Natural killer cell (primary cell): ENCODE measurements at regions not wholly inside any gene's neighbourhood (a gene's known extent, or its start where the extent isn't known, plus 50 kb on each side); places are given as distances from the start of the nearest gene placed in this dataset.

Experiments used
- ATAC-seq, 3 donors: fragments of 150-1000 bp in 2 of 3; fragments of 200-7000 bp in 1 of 3; cut with Tn5 transposase; 1 replicate in 1 of 3; 2 replicates in 2 of 3; pipeline ENCODE4 v1.10.0; 2021; ENCODE audit warnings: mild to moderate bottlenecking in 2 of 3, moderate library complexity in 2 of 3
- DNase-seq, 2 donors: peaks; one replicate each; pipeline versions ENCODE4 v3.0.0 to v3.0.0-alpha.2; 2013 to 2021; ENCODE audit warnings: mixed read lengths in 1 of 2
- H3K27ac ChIP-seq: one replicate; pipeline ENCODE4 v1.5.1; 2013; ENCODE audit warnings: mild to moderate bottlenecking, low read length
- H3K27me3 ChIP-seq: one replicate; pipeline ENCODE4 v1.6.1; 2013; ENCODE audit warnings: low read length; ENCODE audit not compliant: control insufficient read depth, insufficient read depth
- H3K36me3 ChIP-seq: one replicate; pipeline ENCODE4 v1.6.1; 2013; ENCODE audit warnings: low read length; ENCODE audit not compliant: control insufficient read depth, insufficient read depth
- H3K4me1 ChIP-seq: one replicate; pipeline ENCODE4 v1.6.1; 2013; ENCODE audit warnings: low read length; ENCODE audit not compliant: control insufficient read depth, insufficient read depth
- H3K4me3 ChIP-seq: one replicate; pipeline ENCODE4 v1.5.1; 2013; ENCODE audit warnings: low read length
- H3K9me3 ChIP-seq: one replicate; pipeline ENCODE4 v1.6.1; 2013; ENCODE audit warnings: low read length; ENCODE audit not compliant: control insufficient read depth, insufficient read depth
- H3K27ac Mint-ChIP-seq, 2 donors: one replicate each; pipeline ENCODE4 v1.8.0; 2022; ENCODE audit warnings: mild to moderate bottlenecking in 2 of 2, mixed read lengths in 2 of 2, moderate library complexity in 1 of 2
- H3K27me3 Mint-ChIP-seq, 2 donors: one replicate each; pipeline ENCODE4 v1.8.0; 2022; ENCODE audit warnings: low read depth in 2 of 2, mixed read lengths in 2 of 2
- H3K36me3 Mint-ChIP-seq: one replicate; pipeline ENCODE4 v1.8.0; 2022; ENCODE audit warnings: mixed read lengths
- H3K4me1 Mint-ChIP-seq, 2 donors: one replicate each; pipeline ENCODE4 v1.8.0; 2022; ENCODE audit warnings: mixed read lengths in 2 of 2
- H3K4me3 Mint-ChIP-seq: one replicate; pipeline ENCODE4 v1.8.0; 2022; ENCODE audit warnings: mild to moderate bottlenecking, moderate library complexity, mixed read lengths
- H3K9me3 Mint-ChIP-seq, 2 donors: one replicate each; pipeline ENCODE4 v1.8.0; 2022; ENCODE audit warnings: mixed read lengths in 2 of 2
- CTCF ChIP-seq: fragments of 200-600 bp; IDR thresholded peaks from one replicate; pipeline ENCODE4 v1.8.0; 2022; ENCODE audit warnings: antibody characterized with exemption
- WGBS: methylation state at CpG from one replicate; pipeline ENCODE4 v1.1.7; 2013; ENCODE audit warnings: missing lambda C conversion rate; ENCODE audit not compliant: insufficient coverage; 5-methylcytosine and 5-hydroxymethylcytosine counted together
- intact Hi-C: fragments of 100-400 bp; cut with micrococcal nuclease; formaldehyde crosslinking; loops from one replicate; pipeline ENCODE4 v1.14.2; 2022

GRCh38 chr13:100872761-100873160 is 198.2 kb upstream of the TMTC4 start:
- intact Hi-C loops = no loop called here
- peaks cover 4 to 5% of the 10 kb centered on the region in 2 donors for H3K9me3 Mint-ChIP-seq
- no peaks in the 10 kb centered on the region for H3K36me3 Mint-ChIP-seq
- no peak overlapping the region for H3K4me3 Mint-ChIP-seq
- Histone ChIP-seq H3K4me3 (no peak overlapping the region), H3K27ac (no peak overlapping the region), H3K9me3 (peaks cover 6% of the 10 kb centered on the region), H3K36me3 (no peaks in the 10 kb centered on the region), H3K4me1 (no peaks in the 10 kb centered on the region), H3K27me3 (no peaks in the 10 kb centered on the region)
- no peak for TF ChIP-seq CTCF
- DNase-seq (no peak), ATAC-seq (no peak)
- peak overlapping the region in 1 of 2 donors; percentile 73 for H3K27ac Mint-ChIP-seq
- H3K27me3 Mint-ChIP-seq = peaks cover 7 to 15% of the 10 kb centered on the region in 2 donors
- 91% methylated on average over 4 of the region's 4 CpGs for WGBS
- peaks cover 0 to 48% of the 10 kb centered on the region in 2 donors for H3K4me1 Mint-ChIP-seq

- Histone ChIP-seq H3K4me3 (no peak overlapping the region), H3K36me3 (no peaks in the 10 kb centered on the region), H3K4me1 (no peaks in the 10 kb centered on the region), H3K27ac (no peak overlapping the region), H3K9me3 (peaks cover 12% of the 10 kb centered on the region), H3K27me3 (no peaks in the 10 kb centered on the region)
- H3K36me3 Mint-ChIP-seq = peaks cover 10% of the 10 kb centered on the region
- intact Hi-C loops = no loop called here
- peak overlapping the region in 1 of 2 donors; percentile 51 for H3K27ac Mint-ChIP-seq
- H3K4me3 Mint-ChIP-seq = no peak overlapping the region
- H3K27me3 Mint-ChIP-seq = peaks cover 5 to 15% of the 10 kb centered on the region in 2 donors
- H3K4me1 Mint-ChIP-seq = peaks cover 0 to 43% of the 10 kb centered on the region in 2 donors
- no peak for TF ChIP-seq CTCF
- H3K9me3 Mint-ChIP-seq = peaks cover 8 to 11% of the 10 kb centered on the region in 2 donors
- DNase-seq = no peak
- peak in 1 of 3 donors; percentile 49 for ATAC-seq
- WGBS = 63% methylated on average over 3 of the region's 3 CpGs
These were observed 196.3 kb upstream of the TMTC4 start for GRCh38 chr13:100870898-100871297.

- intact Hi-C loops = no loop called here
- H3K4me1 ChIP-seq = no peaks in the 10 kb centered on the region
- ATAC-seq (no peak), DNase-seq (no peak)
- Mint-ChIP-seq H3K9me3 (peaks cover 0 to 4% of the 10 kb centered on the region in 2 donors), H3K36me3 (no peaks in the 10 kb centered on the region), H3K4me1 (no peaks in the 10 kb centered on the region), H3K27me3 (peaks cover 4 to 6% of the 10 kb centered on the region in 2 donors), H3K27ac (no peak overlapping the region), H3K4me3 (no peak overlapping the region)
- no peaks in the 10 kb centered on the region for H3K27me3 ChIP-seq
- no peak overlapping the region for H3K4me3 ChIP-seq
- no peaks in the 10 kb centered on the region for H3K36me3 ChIP-seq
- H3K9me3 ChIP-seq = no peaks in the 10 kb centered on the region
- no peak overlapping the region for H3K27ac ChIP-seq
- WGBS = 86% methylated on average over 3 of the region's 4 CpGs
- TF ChIP-seq CTCF = no peak
These were observed 186.3 kb upstream of the TMTC4 start for GRCh38 chr13:100860866-100861265.

GRCh38 chr13:100859861-100860260 is 185.3 kb upstream of the TMTC4 start:
- Histone ChIP-seq H3K4me1 (no peaks in the 10 kb centered on the region), H3K4me3 (no peak overlapping the region), H3K9me3 (no peaks in the 10 kb centered on the region), H3K36me3 (no peaks in the 10 kb centered on the region), H3K27me3 (no peaks in the 10 kb centered on the region), H3K27ac (no peak overlapping the region)
- H3K9me3 Mint-ChIP-seq = no peaks in the 10 kb centered on the region
- no peak for TF ChIP-seq CTCF
- ATAC-seq (peak in 1 of 3 donors; percentile 27), DNase-seq (no peak)
- no peaks in the 10 kb centered on the region for H3K36me3 Mint-ChIP-seq
- H3K4me3 Mint-ChIP-seq = no peak overlapping the region
- H3K27me3 Mint-ChIP-seq = peaks cover 8 to 13% of the 10 kb centered on the region in 2 donors
- no peaks in the 10 kb centered on the region for H3K4me1 Mint-ChIP-seq
- no peak overlapping the region for H3K27ac Mint-ChIP-seq
- intact Hi-C loops = no loop called here
- 89% methylated on average over 5 of the region's 5 CpGs for WGBS
